Fibroblast of the aortic adventitia (primary cell): ENCODE measurements at regions not wholly inside any gene's neighbourhood (a gene's known extent, or its start where the extent isn't known, plus 50 kb on each side); places are given as distances from the start of the nearest gene placed in this dataset.

Experiments
- DNase-seq: peaks from one replicate; pipeline ENCODE4 v3.0.0-alpha.2; 2010; ENCODE audit warnings: low read depth
- H3K4me3 ChIP-seq: 2 replicates; pipeline ENCODE4 v1.5.1; 2011; ENCODE audit warnings: low read depth, mild to moderate bottlenecking, control low read depth, low read length, moderate library complexity
- TF ChIP-seq, protein P1 (sequence below): IDR thresholded peaks from 2 replicates; pipeline ENCODE4 v1.5.1; 2011; ENCODE audit warnings: mild to moderate bottlenecking, low read length, control low read depth, inconsistent platforms; ENCODE audit not compliant: insufficient read depth

GRCh38 chr10:10816447-10816846 is 201.2 kb upstream of the CELF2 start:
- TF ChIP-seq, protein P1, sequence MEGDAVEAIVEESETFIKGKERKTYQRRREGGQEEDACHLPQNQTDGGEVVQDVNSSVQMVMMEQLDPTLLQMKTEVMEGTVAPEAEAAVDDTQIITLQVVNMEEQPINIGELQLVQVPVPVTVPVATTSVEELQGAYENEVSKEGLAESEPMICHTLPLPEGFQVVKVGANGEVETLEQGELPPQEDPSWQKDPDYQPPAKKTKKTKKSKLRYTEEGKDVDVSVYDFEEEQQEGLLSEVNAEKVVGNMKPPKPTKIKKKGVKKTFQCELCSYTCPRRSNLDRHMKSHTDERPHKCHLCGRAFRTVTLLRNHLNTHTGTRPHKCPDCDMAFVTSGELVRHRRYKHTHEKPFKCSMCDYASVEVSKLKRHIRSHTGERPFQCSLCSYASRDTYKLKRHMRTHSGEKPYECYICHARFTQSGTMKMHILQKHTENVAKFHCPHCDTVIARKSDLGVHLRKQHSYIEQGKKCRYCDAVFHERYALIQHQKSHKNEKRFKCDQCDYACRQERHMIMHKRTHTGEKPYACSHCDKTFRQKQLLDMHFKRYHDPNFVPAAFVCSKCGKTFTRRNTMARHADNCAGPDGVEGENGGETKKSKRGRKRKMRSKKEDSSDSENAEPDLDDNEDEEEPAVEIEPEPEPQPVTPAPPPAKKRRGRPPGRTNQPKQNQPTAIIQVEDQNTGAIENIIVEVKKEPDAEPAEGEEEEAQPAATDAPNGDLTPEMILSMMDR = no peak
- DNase-seq = peak; percentile 74
- H3K4me3 ChIP-seq = no peak overlapping the region

GRCh38 chr10:10817609-10818008 is 200.1 kb upstream of the CELF2 start:
- DNase-seq = no peak
- H3K4me3 ChIP-seq = no peak overlapping the region
- TF ChIP-seq, protein P1 = no peak

GRCh38 chr10:10818082-10818481 is 199.6 kb upstream of the CELF2 start:
- TF ChIP-seq, protein P1 = no peak
- DNase-seq = peak; percentile 87
- no peak overlapping the region for H3K4me3 ChIP-seq

GRCh38 chr10:10819206-10819856 is 198.3 kb upstream of the CELF2 start:
- DNase-seq = peak; percentile 82
- TF ChIP-seq, protein P1 = no peak
- H3K4me3 ChIP-seq = no peak overlapping the region

- H3K4me3 ChIP-seq = no peak overlapping the region
- TF ChIP-seq, protein P1 = no peak
- no peak for DNase-seq
These were observed 195.7 kb upstream of the CELF2 start for GRCh38 chr10:10821926-10822325.

DNA sequence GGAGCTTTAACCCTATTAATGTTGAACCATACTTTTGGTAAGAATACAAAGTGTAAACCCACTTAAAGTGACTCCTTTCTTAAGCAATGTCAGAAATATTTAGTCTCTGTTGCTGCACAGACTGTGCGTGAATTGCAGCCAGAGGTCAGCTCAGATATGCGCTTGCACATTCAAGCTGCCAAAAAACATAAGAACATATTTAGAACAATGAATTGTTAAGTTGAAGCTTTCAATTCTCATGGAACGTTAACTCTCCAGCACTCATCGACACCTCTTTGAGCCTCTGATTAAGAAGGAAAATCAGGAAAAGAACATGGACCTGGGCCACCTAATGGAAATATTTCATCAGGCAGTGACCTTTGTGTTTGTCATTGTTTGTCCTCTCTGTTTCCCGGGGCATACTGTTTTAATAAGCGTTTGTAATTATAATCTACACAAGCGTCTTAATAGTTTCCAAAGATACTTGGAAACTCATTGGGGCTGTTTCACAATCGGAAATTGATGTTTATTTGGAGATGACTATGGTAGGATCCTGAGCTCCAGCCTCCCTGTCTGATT is 193.0 kb upstream of the CELF2 start:
- peak; percentile 98 for DNase-seq
- peak overlapping the region; percentile 43 for H3K4me3 ChIP-seq
- TF ChIP-seq, protein P1 = no peak

DNA sequence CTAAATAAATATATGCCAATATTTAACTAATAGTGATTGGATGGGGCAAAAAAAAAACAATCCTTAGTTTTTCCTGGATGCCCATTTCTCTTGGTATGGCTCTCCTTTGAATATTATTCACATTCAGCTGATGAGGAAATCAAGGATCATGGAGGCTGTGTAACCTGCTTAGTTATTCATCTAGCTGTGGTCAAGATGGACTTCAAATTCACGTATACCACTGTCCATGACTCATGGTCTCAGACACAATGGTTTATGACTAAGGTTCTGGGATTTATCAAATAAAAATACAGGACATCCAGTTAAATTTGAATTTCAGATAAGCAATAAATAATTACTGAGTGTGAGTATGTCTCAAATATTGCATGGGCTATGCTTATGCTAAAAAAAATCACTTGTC is 191.5 kb upstream of the CELF2 start:
- H3K4me3 ChIP-seq = no peak overlapping the region
- peak; percentile 94 for DNase-seq
- TF ChIP-seq, protein P1 = no peak
